Endothelial cell of umbilical vein (primary cell): ENCODE measurements at regions not wholly inside any gene's neighbourhood (a gene's known extent, or its start where the extent isn't known, plus 50 kb on each side); places are given as distances from the start of the nearest gene placed in this dataset.

Experiments
- BruUV-seq: library from RNA; stranded (reverse); fragments of 400-500 nt; replicated peaks from 2 replicates; lab custom pipeline; 2021; lab: Mats Ljungman, UMichigan
- CTCF ChIA-PET: fragments of 300-600, 350-600 bp; sonication (Branson Sonifier 250); formaldehyde crosslinking; loops from one replicate; lab custom pipeline; 2021; ENCODE audit warnings: antibody characterized with exemption, inconsistent platforms; lab: Charles Lee
- POLR2A ChIA-PET: fragments of 300-600, 350-600 bp; sonication (Branson Sonifier 250); formaldehyde crosslinking; loops from one replicate; lab custom pipeline; 2021; ENCODE audit warnings: antibody characterized with exemption, inconsistent platforms; lab: Charles Lee
- DNase-seq: peaks from one replicate; pipeline ENCODE4 v3.0.0-alpha.2; 2011; ENCODE audit warnings: low read depth, low spot score
- FAIRE-seq: peaks from 2 replicates; lab custom pipeline; 2011; peaks lifted over from hg19 to GRCh38; lab: Jason Lieb, UNC
- H2AFZ ChIP-seq: 2 replicates; pipeline ENCODE4 v1.6.0; 2012; ENCODE audit warnings: low read depth, low read length, control low read depth, inconsistent platforms
- H3K27ac ChIP-seq: 2 replicates; pipeline ENCODE4 v1.5.1; 2011; ENCODE audit warnings: low read depth, mild to moderate bottlenecking, control low read depth, low read length, moderate library complexity; ENCODE audit not compliant: insufficient read depth
- H3K27me3 ChIP-seq, 2 experiments: 2 replicates each; pipeline versions ENCODE4 v1.6.0 to v1.6.1; 2011; ENCODE audit warnings: low read length in 2 of 2, mixed read lengths in 1 of 2; ENCODE audit not compliant: control insufficient read depth in 2 of 2, insufficient read depth in 2 of 2
- H3K36me3 ChIP-seq, 2 experiments: 2 replicates in 1 of 2; 3 replicates in 1 of 2; pipeline ENCODE4 v1.5.1; 2011; ENCODE audit warnings: low read length in 2 of 2, mild to moderate bottlenecking in 1 of 2, moderate library complexity in 1 of 2; ENCODE audit not compliant: control insufficient read depth in 2 of 2, insufficient read depth in 2 of 2; ENCODE audit errors: extremely low read depth in 1 of 2
- H3K4me1 ChIP-seq: 3 replicates; pipeline ENCODE4 v1.5.1; 2011; ENCODE audit warnings: mild to moderate bottlenecking, low read length; ENCODE audit not compliant: control insufficient read depth, insufficient read depth; ENCODE audit errors: extremely low read depth
- H3K4me2 ChIP-seq: 2 replicates; pipeline ENCODE4 v1.6.1; 2011; ENCODE audit warnings: low read length, control low read depth, mixed read lengths; ENCODE audit not compliant: insufficient read depth
- H3K4me3 ChIP-seq, 3 experiments: fragments of 200-600 bp in 1 of 3; sonication (generic), shearing (Covaris generic) in 1 of 3; replicated peaks in 1 of 3; 2 replicates each; pipeline ENCODE4 v1.5.1; 2011 to 2016; ENCODE audit warnings: control low read depth in 3 of 3, low read length in 3 of 3, mild to moderate bottlenecking in 2 of 3, inconsistent platforms in 1 of 3, low read depth in 1 of 3, moderate library complexity in 1 of 3; ENCODE audit not compliant: insufficient read depth in 1 of 3
- H3K79me2 ChIP-seq: 2 replicates; pipeline ENCODE4 v1.6.0; 2012; ENCODE audit warnings: low read length, inconsistent platforms; ENCODE audit not compliant: control insufficient read depth, insufficient read depth
- H3K9ac ChIP-seq: replicated peaks from 2 replicates; pipeline ENCODE3; 2011; ENCODE audit warnings: low read length, control low read depth; ENCODE audit not compliant: insufficient read depth; ENCODE audit errors: extremely low read depth
- H3K9me1 ChIP-seq: replicated peaks from 3 replicates; pipeline ENCODE4 v1.6.0; 2011; ENCODE audit warnings: mild to moderate bottlenecking, low read length; ENCODE audit not compliant: control insufficient read depth, insufficient read depth; ENCODE audit errors: extremely low read depth
- H3K9me3 ChIP-seq: replicated peaks from 2 replicates; pipeline ENCODE4 v1.5.1; 2012; ENCODE audit warnings: low read length, inconsistent platforms; ENCODE audit not compliant: control insufficient read depth, insufficient read depth
- H4K20me1 ChIP-seq: replicated peaks from 2 replicates; pipeline ENCODE3; 2011; ENCODE audit warnings: mild to moderate bottlenecking, low read length; ENCODE audit not compliant: control insufficient read depth, insufficient read depth; ENCODE audit errors: extremely low read depth
- CTCF ChIP-seq, 2 donors: IDR thresholded peaks; 1 replicate in 1 of 2; 2 replicates in 1 of 2; pipeline ENCODE4 v1.5.1; 2011; ENCODE audit warnings: low read length in 2 of 2, mild to moderate bottlenecking in 2 of 2, moderate library complexity in 2 of 2, control low read depth in 1 of 2, inconsistent platforms in 1 of 2, low read depth in 1 of 2; ENCODE audit not compliant: insufficient read depth in 1 of 2; ENCODE audit errors: extremely low read depth in 1 of 2
- EZH2 ChIP-seq: IDR thresholded peaks from 2 replicates; pipeline ENCODE4 v1.6.1; 2012; ENCODE audit warnings: borderline replicate concordance, low read depth, mild to moderate bottlenecking, moderate library complexity, low read length, inconsistent platforms; ENCODE audit not compliant: severe bottlenecking
- FOS ChIP-seq: IDR thresholded peaks from 2 replicates; pipeline ENCODE4 v1.6.1; 2011; ENCODE audit warnings: mild to moderate bottlenecking, low read length, moderate library complexity, borderline replicate concordance; ENCODE audit not compliant: insufficient read depth
- GATA2 ChIP-seq: IDR thresholded peaks from 2 replicates; pipeline ENCODE4 v1.7.0; 2011; ENCODE audit warnings: low read depth, mild to moderate bottlenecking, moderate library complexity, mixed read lengths, low read length; ENCODE audit not compliant: insufficient read length, insufficient read depth
- JUN ChIP-seq: IDR thresholded peaks from 2 replicates; pipeline ENCODE4 v1.6.1; 2011; ENCODE audit warnings: borderline replicate concordance, low read depth; ENCODE audit not compliant: insufficient read length, insufficient read depth
- MAX ChIP-seq: IDR thresholded peaks from 2 replicates; pipeline ENCODE4 v1.6.1; 2011; ENCODE audit not compliant: insufficient read depth, insufficient read length
- MYC ChIP-seq: IDR thresholded peaks from one replicate; pipeline ENCODE4 v1.6.1; 2011; ENCODE audit warnings: mild to moderate bottlenecking, low read depth, low read length
- POLR2A ChIP-seq: IDR thresholded peaks from 2 replicates; pipeline ENCODE4 v1.6.1; 2012; ENCODE audit warnings: low read depth, mild to moderate bottlenecking, control low read depth, low read length
- POLR2AphosphoS5 ChIP-seq: IDR thresholded peaks from 2 replicates; pipeline ENCODE4 v1.6.1; 2012; ENCODE audit warnings: low read depth, mild to moderate bottlenecking, control low read depth, low read length, moderate library complexity; ENCODE audit not compliant: insufficient read depth
- dilution Hi-C: fragments of 300-500 bp; cut with MboI; formaldehyde crosslinking; loops from one replicate; pipeline ENCODE4 v1.15.0; 2019; ENCODE audit warnings: low sequenced_read_pairs; ENCODE audit not compliant: extremely low pct_ligation_motif_present
- intact Hi-C: fragments of 100-400 bp; cut with micrococcal nuclease; formaldehyde crosslinking; loops from one replicate; pipeline ENCODE4 v1.10.0; 2022

GRCh38 chrX:115399306-115399705 lies 109.8 kb downstream of the LUZP4 start:
- BruUV-seq, result no TSS peak
- Histone ChIP-seq H3K9me1 (no peaks in the 10 kb centered on the region), H3K27ac (no peak overlapping the region), H3K27me3 (no peaks in the 10 kb centered on the region), H3K9me3 (no peaks in the 10 kb centered on the region), H4K20me1 (no peaks in the 10 kb centered on the region), H3K36me3 (no peaks in the 10 kb centered on the region), H3K79me2 (no peaks in the 10 kb centered on the region), H2AFZ (no peak overlapping the region), H3K4me3 (no peak overlapping the region), H3K4me2 (no peak overlapping the region), H3K9ac (no peak overlapping the region), H3K4me1 (peaks cover 7% of the 10 kb centered on the region)
- peak; percentile 91 for FAIRE-seq
- CTCF ChIA-PET, result interaction anchor here (0.6 kb wide), 1 partner anchor 243 kb away, joined by 3 read pairs; no protein-coding TSS in a partner anchor
- DNase-seq, result peak; percentile 10
- dilution Hi-C loops (no loop called here), intact Hi-C loops (no loop called here)
- POLR2A ChIA-PET, result no interaction called here
- TF ChIP-seq MYC, result no peak
- TF ChIP-seq GATA2, result no peak
- TF ChIP-seq POLR2A, result no peak
- TF ChIP-seq CTCF (IDR thresholded peaks at IDR 0.05; ENCODE audit: extremely low read depth in 1 of 2, insufficient read depth in 1 of 2, low read depth in 1 of 2, low read length in 2 of 2), result no peak
- no peak for TF ChIP-seq EZH2
- TF ChIP-seq JUN, result no peak
- no peak for TF ChIP-seq POLR2AphosphoS5
- TF ChIP-seq MAX, result no peak
- no peak for TF ChIP-seq FOS
